GM18519 (cell line): ENCODE measurements at regions not wholly inside any gene's neighbourhood (a gene's known extent, or its start where the extent isn't known, plus 50 kb on each side); places are given as distances from the start of the nearest gene placed in this dataset.
A peak's percentile ranks its signal among the peaks of the same experiment; 100 is the strongest.
"Not testable (repeated sequence)": the region's sequence is repeated elsewhere in the genome, so short reads cannot be mapped to it uniquely, and the experiment has no call there.

Source experiments
- ATAC-seq: cut with Tn5 transposase; IDR thresholded peaks from one replicate; pipeline ENCODE4 v1.9.1; 2021; ENCODE audit warnings: mild to moderate bottlenecking, moderate library complexity; ENCODE audit not compliant: unreplicated experiment, low FRiP score

DNA sequence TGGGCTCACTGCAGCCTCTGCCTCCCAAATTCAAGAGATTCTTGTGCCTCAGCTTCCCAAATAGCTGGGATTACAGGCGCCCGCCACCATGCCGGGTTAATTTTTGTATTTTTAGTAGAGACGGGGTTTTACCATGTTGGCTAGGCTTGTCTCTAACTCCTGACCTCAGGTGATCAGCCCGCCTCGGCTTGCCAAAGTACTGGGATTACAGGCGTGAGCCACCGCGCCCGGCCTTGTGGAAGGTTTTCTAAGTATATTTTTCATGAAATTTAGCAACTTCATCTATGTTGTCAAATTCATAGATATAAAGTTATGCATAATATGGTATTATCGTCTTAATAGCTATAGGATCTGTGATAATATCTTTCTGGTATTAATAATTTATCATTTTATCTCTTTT, 275.6 kb upstream of the GRM7 start:
- ATAC-seq, result no peak

DNA sequence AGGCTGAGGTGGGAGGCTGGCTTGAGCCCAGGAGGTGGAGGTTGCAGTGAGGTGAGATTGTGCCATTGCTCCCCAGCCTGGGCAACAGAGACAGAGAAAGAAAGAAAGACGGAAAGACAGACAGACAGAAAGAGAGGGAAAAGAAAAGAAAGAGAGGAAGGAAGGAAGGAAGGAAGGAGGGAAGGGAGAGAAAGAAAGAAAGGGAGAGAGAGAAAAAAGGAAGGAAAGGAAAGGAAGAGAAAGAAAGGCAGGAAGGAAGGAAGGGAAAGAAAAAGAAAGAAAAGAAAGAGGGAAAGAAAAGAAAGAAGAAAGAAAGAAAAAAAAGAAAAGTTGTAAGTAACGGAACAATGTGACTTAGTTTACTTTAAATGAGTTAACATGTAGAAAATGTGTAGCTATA, 260.7 kb upstream of the GRM7 start:
- no peak for ATAC-seq

DNA sequence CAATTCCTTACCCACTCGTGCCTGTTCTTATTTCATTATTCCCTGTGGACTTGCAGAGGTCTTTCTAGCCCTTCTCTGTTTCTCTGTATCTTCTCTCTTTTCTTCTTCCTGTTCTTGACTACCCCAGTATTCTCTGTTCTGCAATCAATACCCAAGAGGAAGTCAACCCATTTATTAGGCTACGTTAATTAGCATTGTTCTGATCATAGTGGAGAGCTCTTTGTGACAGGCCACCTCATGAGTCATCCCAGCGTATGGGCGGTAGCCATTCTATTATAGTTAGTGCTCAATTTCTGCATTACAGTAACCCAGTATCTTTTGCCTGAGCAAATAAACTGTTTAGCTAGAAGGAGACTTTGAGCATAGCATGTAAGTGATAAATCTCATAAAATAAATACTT, 259.5 kb upstream of the GRM7 start:
- no peak for ATAC-seq

DNA sequence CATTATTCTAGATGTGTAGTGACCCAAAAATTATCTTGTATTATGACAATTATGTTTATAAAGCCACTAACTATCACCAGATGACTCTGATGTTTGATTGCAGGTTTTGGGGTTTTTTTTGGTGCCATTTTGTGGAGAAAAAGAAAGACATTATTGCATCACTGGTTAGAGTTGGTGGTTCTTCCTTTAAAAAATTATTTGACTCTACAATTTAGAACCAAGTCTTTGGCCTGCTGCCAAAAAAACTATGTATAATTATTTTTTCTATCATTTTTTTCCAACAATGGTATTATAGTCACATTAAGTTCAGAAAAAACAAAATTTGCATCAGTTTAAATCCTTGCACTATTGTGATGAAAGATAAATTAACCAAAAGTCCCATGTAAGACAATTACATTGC, 258.6 kb upstream of the GRM7 start:
- no peak for ATAC-seq

DNA sequence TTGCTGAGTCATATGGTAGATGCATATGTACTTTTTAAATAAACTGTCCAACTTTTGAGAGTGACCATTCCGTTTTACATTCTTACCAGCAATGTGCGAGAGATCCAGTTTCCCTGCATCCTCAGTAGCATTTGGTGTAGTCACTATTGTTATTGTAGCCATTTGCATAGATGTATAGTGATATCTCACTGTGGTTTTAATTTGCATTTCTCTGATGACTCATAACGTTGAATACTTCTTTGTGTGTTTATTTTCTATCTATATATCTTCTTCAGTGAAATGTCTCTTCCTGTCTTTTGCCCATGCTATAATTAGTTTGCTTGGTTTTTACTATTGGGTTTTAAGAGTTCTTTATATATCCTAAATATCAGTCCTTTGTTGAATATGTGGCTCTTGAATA, 255.7 kb upstream of the GRM7 start:
- peak; percentile 78 for ATAC-seq

DNA sequence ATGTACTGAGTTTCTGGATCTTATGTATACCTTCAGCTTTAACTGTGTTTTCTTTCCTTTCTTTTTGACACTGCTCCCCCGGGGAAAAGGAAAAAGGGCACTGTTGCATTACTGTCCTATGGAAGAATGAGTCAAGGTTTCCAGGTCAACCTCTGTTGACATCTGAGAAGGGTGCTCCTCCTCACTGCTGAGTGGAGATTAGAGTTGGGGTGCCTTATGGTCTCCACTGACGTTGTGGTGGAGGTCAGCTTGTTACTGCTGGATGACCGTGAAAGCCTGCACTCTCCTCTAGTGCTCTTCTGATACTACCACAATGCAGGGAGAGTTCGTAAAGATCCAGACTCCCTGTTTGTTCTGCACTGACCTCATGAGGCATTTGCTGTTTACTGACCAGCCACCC, 252.1 kb upstream of the GRM7 start:
- ATAC-seq, result no peak

DNA sequence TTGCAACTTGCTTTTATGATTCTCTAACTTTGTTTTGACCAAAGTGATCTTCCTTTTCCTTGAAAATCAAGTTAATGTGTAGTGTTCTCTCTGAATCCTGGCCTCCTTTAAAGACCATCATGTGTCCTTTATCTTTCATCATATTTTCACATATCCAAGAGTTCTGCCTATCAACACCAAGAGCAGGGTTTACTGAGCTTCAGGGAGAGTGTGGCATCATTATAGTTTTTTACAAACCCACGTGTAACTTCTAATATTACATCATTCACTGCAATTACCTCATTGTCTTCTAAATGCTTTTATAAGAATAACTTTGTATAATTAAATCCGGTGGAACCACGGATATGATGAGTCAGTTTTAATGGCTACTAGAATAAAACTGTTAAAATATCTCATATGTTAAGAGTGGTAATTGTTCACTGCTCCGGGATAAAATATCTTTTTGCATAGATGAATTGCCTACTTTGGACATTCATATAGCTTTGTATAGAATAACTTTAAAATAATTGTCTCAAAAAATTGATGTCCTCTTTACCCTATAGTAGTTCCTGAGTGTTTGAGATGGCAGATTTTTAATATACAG, 248.8 kb upstream of the GRM7 start:
- ATAC-seq, result no peak

DNA sequence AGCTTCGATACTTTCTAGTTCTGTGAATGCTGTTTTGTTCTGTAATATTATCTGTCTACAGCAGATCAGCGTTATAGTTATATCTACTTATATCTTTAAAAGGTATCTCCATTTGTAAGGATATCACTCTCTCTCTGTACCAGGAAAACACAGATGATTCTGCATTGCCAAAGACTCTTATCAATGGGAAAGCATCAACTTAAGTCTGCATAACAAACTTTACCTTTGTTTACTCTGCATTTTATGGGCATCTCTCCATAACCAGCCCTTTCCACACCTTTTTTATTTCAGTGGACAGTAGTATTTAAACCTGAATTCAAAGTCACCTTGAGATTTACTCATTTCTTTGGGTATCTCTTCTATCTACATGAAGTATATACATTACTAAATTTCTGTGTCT, 238.7 kb upstream of the GRM7 start:
- ATAC-seq, result no peak

DNA sequence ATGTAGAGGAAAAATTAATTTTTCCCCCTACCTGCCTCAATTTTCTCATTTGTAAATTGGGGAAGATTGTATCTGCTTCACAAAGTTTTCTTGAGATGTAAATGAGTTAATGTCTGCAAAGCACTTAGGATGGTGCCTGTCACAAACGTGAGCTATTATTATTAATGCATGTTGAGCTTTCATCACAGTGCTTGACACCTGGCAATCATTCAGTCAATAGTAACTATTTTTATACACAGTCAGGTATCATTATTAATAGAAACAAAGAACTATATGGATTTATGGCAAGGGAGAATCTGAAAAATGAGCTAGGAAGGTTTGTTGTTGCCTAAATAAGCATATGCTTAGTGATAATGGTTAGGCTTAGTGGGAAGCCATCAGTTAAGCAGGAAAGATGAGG, 238.2 kb upstream of the GRM7 start:
- ATAC-seq, result no peak

DNA sequence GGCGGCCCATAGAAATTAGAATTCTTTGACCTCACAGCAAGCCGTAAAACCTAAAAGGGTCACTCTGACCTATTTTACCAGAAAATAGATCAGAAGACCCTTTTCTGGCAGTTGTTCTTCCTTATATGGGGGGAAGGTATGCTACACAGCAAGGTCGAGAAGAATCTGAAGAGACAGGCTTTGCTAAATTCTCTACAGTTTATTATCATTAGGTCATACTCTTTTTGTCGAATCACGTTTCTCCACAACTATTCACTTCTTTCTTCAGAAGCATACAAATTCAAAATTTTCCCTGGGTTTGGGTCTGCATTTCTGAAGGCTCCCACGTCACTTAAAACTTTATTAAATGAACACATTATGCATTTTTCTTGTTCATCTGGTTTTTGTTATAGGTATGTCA, 229.5 kb upstream of the GRM7 start:
- ATAC-seq, result no peak

DNA sequence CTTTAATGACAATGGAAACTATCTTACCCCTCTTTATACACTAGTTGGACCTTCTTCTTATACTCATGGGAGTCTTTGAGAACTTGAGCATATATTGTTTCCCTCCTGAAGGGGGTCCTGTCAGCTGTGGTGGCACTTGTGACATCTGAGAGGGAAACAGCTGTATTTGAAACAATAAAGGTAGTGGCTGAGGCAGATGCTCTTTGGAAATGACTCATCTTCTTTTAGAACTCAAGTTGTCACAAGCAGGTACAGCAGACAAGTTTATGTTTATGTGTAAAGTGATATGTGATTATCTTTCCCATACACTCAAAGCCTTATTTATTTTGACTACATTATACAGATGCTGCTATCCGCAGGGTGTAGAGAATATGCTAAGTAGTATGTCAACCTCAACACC, 220.0 kb upstream of the GRM7 start:
- peak; percentile 35 for ATAC-seq

DNA sequence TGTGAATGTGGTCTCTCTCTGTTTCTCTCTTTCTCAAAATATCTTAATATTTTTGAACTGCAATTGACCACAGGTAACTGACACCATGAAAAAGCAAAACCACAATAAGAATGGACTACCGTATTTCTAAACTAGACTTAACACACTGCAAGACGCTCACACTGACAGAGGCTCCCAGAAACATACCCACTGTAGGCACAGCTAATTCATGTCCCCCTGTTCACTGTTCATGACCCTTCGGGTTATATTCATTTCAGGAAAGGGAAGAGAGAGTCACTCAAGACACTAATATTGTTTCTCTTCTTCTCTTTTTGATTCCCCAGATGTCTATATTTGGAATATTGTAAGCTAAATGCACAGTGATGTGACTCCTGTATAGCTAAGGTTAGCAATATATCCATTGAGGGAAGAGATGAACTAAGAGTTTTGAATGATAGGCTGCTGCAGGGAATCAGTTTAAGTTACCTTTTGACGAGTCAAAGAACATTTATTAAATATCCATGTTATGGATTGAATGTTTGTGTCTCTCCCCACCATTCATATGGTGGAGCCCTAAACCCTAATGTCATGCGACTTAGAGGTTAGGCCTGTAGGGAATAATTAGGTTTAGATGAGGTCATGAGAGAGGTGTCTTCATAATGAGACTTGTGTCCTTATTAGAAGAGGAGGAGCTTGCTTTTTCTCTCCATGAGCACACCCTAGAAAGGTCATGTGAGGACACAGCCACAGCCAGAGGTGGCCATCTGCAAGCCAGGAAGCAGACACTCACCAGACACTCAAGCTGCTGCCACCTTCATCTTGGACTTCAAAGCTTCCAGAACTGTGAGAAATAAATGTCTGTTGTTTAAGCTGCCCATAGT, 216.6 kb upstream of the GRM7 start:
- ATAC-seq, result peak; percentile 42

DNA sequence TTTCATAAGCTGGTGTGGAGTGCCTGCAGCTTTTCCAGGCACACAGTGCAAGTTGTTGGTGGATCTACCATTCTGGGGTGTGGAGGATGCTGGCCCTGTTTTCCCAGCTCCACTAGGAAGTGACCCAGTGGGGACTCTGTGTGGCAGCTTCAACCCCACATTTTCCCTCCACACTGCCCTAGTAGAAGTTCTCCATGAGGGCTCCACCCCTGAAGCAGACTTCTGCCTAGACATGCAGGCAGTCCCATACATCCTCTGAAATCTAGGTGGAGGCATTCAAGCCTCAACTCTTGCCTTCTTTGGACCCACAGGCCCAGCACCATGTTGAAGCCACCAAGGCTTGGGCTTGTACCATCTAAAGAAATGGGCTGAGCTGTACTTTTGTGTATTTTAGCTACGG, 206.2 kb upstream of the GRM7 start:
- no peak for ATAC-seq

DNA sequence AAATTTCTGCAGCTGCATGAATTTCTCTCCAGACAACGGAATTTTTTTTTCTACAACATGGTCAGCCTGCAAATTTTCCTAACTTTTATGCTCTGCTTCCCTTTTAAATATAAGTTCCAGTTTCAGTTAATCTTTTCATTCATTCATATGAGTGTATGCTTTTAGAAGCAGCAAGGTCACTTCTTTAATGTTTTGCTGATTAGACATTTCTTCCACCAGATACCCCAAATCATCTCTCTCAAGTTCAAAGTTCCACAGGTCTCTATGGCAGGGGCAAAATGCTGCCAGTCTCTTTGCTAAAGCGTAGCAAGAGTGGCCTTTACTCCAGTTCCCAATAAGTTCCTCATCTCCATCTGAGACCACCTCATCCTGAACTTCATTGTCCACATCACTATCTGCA, 205.6 kb upstream of the GRM7 start:
- ATAC-seq, result no peak

DNA sequence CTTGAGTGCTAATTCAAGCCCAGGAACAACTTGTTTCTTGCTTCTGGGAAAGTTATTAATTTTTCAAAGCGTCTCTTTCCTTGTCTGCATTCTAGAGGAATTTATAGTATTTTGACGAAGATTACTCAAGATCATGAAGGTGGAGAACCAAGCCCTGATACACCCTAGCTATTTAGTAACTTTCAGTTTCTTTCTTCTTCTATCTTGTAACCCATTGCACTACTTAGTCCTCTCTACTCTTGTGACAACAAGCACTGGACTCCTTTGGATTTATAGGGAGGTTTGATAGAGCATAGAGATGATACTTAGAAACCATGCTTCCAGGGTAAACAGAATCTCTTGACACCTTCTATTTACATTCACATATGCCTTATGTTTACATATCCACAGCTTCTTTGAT, 203.3 kb upstream of the GRM7 start:
- no peak for ATAC-seq

DNA sequence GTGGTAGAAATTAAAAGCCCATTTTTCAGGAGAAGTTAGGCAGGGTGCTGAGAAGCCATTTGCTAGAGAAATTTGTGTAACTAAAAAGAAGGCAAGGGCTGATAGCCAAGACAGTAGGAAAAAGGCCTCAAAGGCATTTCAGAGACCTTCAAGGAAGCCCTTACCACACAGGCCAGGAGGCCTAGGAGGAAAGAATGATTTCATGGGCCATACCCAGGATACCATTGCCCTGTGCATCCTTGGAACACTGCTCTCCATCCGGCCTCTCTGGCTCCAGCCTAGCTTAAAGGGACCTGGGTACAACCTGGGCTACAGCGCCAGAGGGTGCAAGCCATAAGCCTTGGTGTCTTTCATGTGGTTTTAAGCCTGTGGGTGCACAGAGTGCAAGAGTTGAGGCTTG, 193.6 kb upstream of the GRM7 start:
- no peak for ATAC-seq

DNA sequence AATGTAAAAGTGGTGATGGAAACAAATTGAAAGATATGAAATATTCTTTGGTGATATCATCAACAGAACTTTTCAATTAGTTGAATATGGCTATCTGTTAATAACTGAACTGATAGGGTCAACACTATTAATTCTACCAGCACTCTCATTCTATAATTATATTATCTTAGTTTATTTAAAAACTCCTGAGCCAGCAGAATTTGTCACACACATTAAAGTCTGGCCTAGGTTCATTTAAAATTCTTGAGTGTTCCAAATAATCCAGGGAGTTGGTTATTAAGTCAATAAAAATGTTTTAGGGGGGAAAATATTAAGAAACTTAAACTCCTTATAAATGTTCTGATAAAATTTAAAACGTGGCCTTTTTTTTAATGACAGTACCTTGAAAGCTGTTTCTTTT, 189.6 kb upstream of the GRM7 start:
- ATAC-seq, result no peak

DNA sequence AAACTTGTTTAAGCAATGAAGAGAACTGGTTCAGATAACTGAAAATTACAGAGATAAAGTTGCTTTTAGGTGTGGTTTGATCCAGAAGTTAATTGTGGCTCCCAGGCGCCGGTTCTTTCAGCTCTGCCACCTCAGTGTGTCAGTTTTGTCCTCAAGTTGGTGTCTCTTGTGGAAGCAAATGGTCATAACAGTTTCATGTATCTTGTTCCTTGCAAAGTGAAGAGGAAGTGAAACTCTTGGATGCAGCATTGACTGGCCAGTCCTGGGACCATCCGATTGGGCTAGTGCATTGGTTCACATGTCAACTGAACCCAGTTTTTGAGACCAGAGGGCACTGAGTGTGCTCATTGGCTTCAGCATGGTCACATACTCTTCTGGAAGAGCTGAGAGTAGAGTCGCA, 181.4 kb upstream of the GRM7 start:
- ATAC-seq, result peak; percentile 41

DNA sequence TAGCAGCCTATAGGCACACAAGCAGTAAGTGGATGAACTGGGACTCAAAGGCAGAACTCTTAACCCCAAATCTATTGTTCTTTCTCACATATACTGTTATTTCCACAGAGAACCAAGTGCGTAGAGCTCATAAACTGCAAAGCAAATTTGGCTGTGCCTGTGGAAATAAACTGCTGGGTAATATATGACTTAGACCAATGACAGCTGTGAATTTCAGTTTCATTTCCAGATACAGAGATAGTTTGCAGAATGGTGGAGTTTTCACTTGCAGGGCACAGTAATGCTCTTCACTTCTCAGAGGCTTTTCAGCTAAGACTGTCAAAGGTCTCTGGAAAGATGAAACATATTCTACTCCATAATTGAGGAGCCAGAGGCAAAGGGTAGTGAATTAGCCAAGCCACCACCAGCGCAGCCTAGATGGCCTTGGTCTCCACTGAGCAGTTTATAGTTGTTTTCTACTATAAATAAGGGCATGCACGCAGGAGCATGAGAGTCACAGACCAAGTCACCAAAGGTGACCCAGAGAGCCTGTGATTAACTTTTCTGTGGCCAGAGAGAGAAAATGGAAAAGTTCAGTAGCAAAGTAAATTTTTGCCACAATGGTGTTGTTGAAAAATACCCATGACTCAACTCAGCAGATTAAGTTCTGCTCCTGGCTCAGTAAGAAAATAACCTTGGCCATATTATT, 180.7 kb upstream of the GRM7 start:
- peak; percentile 94 for ATAC-seq

DNA sequence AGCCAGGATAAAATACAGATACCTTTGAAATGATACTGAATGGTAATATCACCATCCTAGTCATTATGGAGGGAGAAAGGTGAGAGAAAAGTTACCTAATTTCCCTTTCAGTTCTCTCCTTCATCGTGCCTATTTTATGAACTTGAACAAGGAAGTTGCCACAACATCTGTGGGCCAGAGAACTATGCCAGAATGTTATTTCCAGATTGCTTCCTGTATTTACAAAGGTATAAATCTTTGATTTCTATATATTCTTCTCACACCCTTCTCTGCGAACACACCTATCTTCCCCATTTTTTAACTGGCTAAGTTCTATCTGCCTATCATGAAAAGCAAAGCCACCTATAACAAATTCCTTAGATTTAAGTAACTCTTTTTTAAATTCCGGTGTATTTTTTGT, 163.6 kb upstream of the GRM7 start:
- no peak for ATAC-seq

DNA sequence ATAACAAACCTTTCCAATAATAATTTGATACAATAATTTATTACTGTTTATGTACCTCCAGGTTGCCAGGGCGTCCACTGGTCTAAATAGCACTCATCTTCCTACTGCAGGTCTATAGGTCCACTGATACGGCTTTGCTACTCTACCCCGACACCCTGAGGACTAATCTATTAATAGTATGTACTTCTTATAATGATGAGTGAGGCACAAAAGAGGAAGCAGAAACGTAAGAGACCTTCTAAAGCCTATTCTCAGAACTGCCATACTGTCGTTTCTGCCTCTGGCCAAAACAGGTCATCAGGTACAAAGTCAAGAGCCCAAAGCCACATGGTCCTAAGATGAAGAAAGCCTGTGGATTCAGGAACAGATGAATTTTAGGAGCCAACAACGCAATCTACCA, 163.2 kb upstream of the GRM7 start:
- ATAC-seq, result peak; percentile 97

DNA sequence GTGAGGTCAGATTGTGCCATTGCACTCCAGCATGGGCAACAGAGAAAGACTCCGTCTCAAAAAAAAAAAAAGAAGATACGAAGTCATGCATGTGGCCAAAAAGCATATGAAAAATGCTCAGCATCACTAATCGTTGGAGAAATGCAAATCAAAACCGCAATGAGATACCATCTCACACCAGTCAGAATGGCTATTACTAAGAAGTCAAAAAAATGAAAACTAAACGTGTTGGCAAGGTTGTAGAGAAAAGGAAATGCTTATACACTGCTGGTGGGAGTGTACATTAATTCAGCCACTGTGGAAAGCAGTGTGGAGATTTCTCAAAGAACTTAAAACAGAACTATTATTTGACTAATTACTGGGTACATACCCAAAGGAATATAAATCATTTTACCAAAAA, 156.1 kb upstream of the GRM7 start:
- ATAC-seq, result not testable (repeated sequence)
